Aorta (tissue), 5 donors: ENCODE measurements at regions not wholly inside any gene's neighbourhood (a gene's known extent, or its start where the extent isn't known, plus 50 kb on each side); places are given as distances from the start of the nearest gene placed in this dataset.

Source experiments
- ATAC-seq: fragments of 200-7000 bp; cut with Tn5 transposase; one replicate; pipeline ENCODE4 v1.9.1; 2022; ENCODE audit warnings: moderate library complexity; ENCODE audit not compliant: low FRiP score
- DNase-seq, 2 donors: peaks; one replicate each; pipeline ENCODE4 v3.0.0-alpha.2; 2020
- H3K27ac ChIP-seq, 2 donors: one replicate each; pipeline ENCODE4 v1.5.1; 2013; ENCODE audit warnings: low read length in 2 of 2, mild to moderate bottlenecking in 2 of 2, moderate library complexity in 2 of 2, control low read depth in 1 of 2, inconsistent platforms in 1 of 2, low read depth in 1 of 2
- H3K27me3 ChIP-seq, 2 donors: one replicate each; pipeline ENCODE4 v1.6.1; 2013; ENCODE audit warnings: control low read depth in 1 of 2, low read length in 1 of 2, mild to moderate bottlenecking in 1 of 2, moderate library complexity in 1 of 2; ENCODE audit not compliant: insufficient read depth in 2 of 2, control insufficient read depth in 1 of 2
- H3K36me3 ChIP-seq, 2 donors: one replicate each; pipeline ENCODE4 v1.6.1; 2013; ENCODE audit warnings: control low read depth in 1 of 2, low read length in 1 of 2, mild to moderate bottlenecking in 1 of 2; ENCODE audit not compliant: insufficient read depth in 2 of 2, control insufficient read depth in 1 of 2
- H3K4me1 ChIP-seq, 2 donors: one replicate each; pipeline ENCODE4 v1.6.1; 2013; ENCODE audit warnings: low read length in 2 of 2, control low read depth in 1 of 2, mild to moderate bottlenecking in 1 of 2, moderate library complexity in 1 of 2; ENCODE audit not compliant: insufficient read depth in 2 of 2, control insufficient read depth in 1 of 2
- H3K4me3 ChIP-seq, 2 donors: one replicate each; pipeline ENCODE4 v1.5.1; 2013; ENCODE audit warnings: low read length in 2 of 2, control low read depth in 1 of 2, mild to moderate bottlenecking in 1 of 2
- H3K9me3 ChIP-seq: one replicate; pipeline ENCODE4 v1.6.1; 2013; ENCODE audit warnings: mild to moderate bottlenecking, low read length; ENCODE audit not compliant: control insufficient read depth
- WGBS, 2 donors: extraction: QIAGEN DNeasy Blood & Tissue Kit; methylation state at CpG; one replicate each; pipeline ENCODE4 v1.1.7; 2013; 5-methylcytosine and 5-hydroxymethylcytosine counted together
- intact Hi-C, 2 donors: fragments of 100-400 bp; cut with DNase I; formaldehyde crosslinking; loops; one replicate each; pipeline versions ENCODE4 v1.14.2 to v1.15.0; 2022
- donor health status: healthy with polysubstance abuse.
- donor health status: Bipolar disorder and iron deficiency.
- donor health status: DM: no; HTN: no; CAD: no.
- donor health status: DM: no; HTN: no; CAD: no.
- donor health status: DM: yes; HTN: yes; CAD: no.

DNA sequence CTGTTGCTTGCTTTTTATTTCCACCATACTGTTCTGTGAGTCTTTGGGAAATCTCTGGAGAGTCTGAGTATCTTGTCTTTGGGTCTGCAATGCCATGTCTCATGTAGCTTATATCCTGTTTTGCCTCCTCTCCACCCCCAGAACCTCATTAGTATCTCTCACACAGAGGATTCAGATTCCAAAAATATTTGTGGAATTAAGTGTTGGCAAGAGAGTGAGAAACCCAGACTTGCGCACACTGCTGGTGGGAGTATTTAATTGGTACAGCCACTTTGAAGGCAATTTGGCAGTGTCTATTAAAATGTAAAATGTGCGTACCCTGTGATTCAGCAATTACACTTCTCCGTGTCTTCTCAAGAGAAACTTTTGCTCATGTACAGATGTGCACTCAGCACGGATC, 68.6 kb downstream of the ZNF621 start:
- DNase-seq (no peak), ATAC-seq (no peak)
- H3K27me3 ChIP-seq, result no peaks in the 10 kb centered on the region
- H3K9me3 ChIP-seq, result no peaks in the 10 kb centered on the region
- H3K27ac ChIP-seq, result no peak overlapping the region
- no peaks in the 10 kb centered on the region for H3K4me1 ChIP-seq
- H3K4me3 ChIP-seq, result no peak overlapping the region
- no peaks in the 10 kb centered on the region for H3K36me3 ChIP-seq
- 85 to 89% methylated on average over 4 of the region's 4 CpGs for WGBS, 2 donors
- intact Hi-C loops, result no loop called here

- H3K9me3 ChIP-seq, result no peaks in the 10 kb centered on the region
- no peaks in the 10 kb centered on the region for H3K4me1 ChIP-seq
- WGBS, 2 donors, result 95 to 97% methylated on average over 3 of the region's 3 CpGs
- no peak overlapping the region for H3K4me3 ChIP-seq
- ATAC-seq, result no peak
- no peak overlapping the region for H3K27ac ChIP-seq
- no peak for DNase-seq
- intact Hi-C loops, result no loop called here
- H3K36me3 ChIP-seq, result no peaks in the 10 kb centered on the region
- no peaks in the 10 kb centered on the region for H3K27me3 ChIP-seq
Observed at GRCh38 chr3:40597441-40597840, 72.7 kb downstream of the ZNF621 start.

GRCh38 chr3:40598338-40598737, 73.6 kb downstream of the ZNF621 start:
- H3K36me3 ChIP-seq, result no peaks in the 10 kb centered on the region
- intact Hi-C loops, result no loop called here
- DNase-seq, result no peak

GRCh38 chr3:40598962-40599361, 74.2 kb downstream of the ZNF621 start:
- H3K27ac ChIP-seq, result no peak overlapping the region
- H3K27me3 ChIP-seq, result no peaks in the 10 kb centered on the region
- H3K4me1 ChIP-seq, result no peaks in the 10 kb centered on the region
- 89 to 94% methylated on average over 3 of the region's 3 CpGs for WGBS, 2 donors
- no peaks in the 10 kb centered on the region for H3K36me3 ChIP-seq
- no peak for DNase-seq
- intact Hi-C loops, result no loop called here
- no peak for ATAC-seq
- H3K4me3 ChIP-seq, result no peak overlapping the region
- no peaks in the 10 kb centered on the region for H3K9me3 ChIP-seq

More at GRCh38 chr3:40598338-40598737, 73.6 kb downstream of the ZNF621 start:
- no peaks in the 10 kb centered on the region for H3K9me3 ChIP-seq
- no peak for ATAC-seq
- H3K27ac ChIP-seq, result no peak overlapping the region
- H3K4me3 ChIP-seq, result no peak overlapping the region
- no peaks in the 10 kb centered on the region for H3K4me1 ChIP-seq
- no peaks in the 10 kb centered on the region for H3K27me3 ChIP-seq

DNA sequence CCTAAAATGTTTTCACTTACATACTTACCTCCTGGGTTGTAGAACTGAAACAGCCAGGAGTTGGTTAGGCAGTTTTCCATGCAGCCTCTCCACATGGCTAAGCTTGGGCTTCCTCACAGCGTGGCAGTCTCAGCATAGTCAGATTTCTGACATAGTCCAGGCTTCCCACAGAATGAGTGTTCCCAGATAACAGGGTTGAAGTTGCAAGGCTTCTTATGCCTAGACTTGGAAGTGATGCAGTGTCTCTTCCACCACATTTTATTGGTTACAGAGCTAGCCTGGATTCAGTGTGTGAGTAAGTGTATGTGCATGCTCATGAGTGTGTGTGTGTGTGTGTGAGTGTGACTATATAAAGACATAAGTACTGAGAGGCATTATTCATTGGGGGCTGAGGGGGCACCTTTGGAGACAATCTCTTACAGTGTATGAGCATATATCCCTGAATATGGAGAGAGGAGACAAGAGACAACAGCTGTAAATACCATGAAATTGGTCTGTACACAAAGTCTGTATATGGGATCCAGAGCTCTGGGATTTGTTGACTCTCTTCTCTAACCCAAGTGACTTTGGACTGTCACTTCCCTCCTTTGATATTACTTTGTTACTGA, 78.1 kb downstream of the ZNF621 start:
- no peaks in the 10 kb centered on the region for H3K27me3 ChIP-seq
- H3K27ac ChIP-seq, result no peak overlapping the region
- 68 to 80% methylated on average over 1 of the region's 1 CpG for WGBS, 2 donors
- no peak overlapping the region for H3K4me3 ChIP-seq
- no peaks in the 10 kb centered on the region for H3K4me1 ChIP-seq
- intact Hi-C loops, result no loop called here
- ATAC-seq (no peak), DNase-seq (no peak)
- H3K36me3 ChIP-seq, result no peaks in the 10 kb centered on the region
- no peaks in the 10 kb centered on the region for H3K9me3 ChIP-seq

GRCh38 chr3:40605960-40606359, 81.2 kb downstream of the ZNF621 start:
- no peaks in the 10 kb centered on the region for H3K9me3 ChIP-seq
- no peak overlapping the region for H3K4me3 ChIP-seq
- H3K27me3 ChIP-seq, result no peaks in the 10 kb centered on the region
- intact Hi-C loops, result no loop called here
- no peak overlapping the region for H3K27ac ChIP-seq
- 65 to 77% methylated on average over 1 of the region's 1 CpG for WGBS, 2 donors
- H3K36me3 ChIP-seq, result no peaks in the 10 kb centered on the region
- DNase-seq (no peak), ATAC-seq (no peak)
- no peaks in the 10 kb centered on the region for H3K4me1 ChIP-seq

- 13 to 16% methylated on average over 2 of the region's 2 CpGs for WGBS, 2 donors
- no peak overlapping the region for H3K27ac ChIP-seq
- H3K4me1 ChIP-seq, result no peaks in the 10 kb centered on the region
- no peak overlapping the region for H3K4me3 ChIP-seq
- H3K9me3 ChIP-seq, result no peaks in the 10 kb centered on the region
- H3K27me3 ChIP-seq, result no peaks in the 10 kb centered on the region
- intact Hi-C loops, result no loop called here
- ATAC-seq, result no peak
- no peak for DNase-seq
- H3K36me3 ChIP-seq, result no peaks in the 10 kb centered on the region
Observed at GRCh38 chr3:40608091-40608490, 83.3 kb downstream of the ZNF621 start.

DNA sequence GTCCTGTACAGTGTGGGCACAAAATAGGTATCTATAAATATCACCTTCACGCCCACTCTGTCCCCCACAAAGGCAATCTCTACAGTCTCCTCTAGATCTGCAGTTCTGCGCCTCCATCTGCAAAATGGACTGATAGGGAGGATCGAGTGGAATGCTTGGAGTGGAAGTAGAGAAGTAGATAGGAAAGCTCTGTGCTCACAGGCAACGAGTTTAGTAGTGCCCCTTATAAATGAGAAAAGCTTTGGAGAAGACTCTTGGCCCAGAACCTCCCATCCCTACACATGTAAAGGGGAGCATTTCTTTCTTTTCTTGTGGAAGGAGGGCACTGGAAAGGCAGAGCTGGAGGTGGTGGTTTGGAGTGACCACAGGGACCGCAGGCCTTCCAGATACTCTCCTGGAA, 88.5 kb downstream of the ZNF621 start:
- DNase-seq (no peak), ATAC-seq (no peak)
- 90 to 92% methylated on average over 5 of the region's 5 CpGs for WGBS, 2 donors
- H3K27me3 ChIP-seq, result no peaks in the 10 kb centered on the region
- intact Hi-C loops, result no loop called here
- no peak overlapping the region for H3K4me3 ChIP-seq
- no peaks in the 10 kb centered on the region for H3K9me3 ChIP-seq
- no peaks in the 10 kb centered on the region for H3K4me1 ChIP-seq
- H3K36me3 ChIP-seq, result no peaks in the 10 kb centered on the region
- no peak overlapping the region for H3K27ac ChIP-seq

DNA sequence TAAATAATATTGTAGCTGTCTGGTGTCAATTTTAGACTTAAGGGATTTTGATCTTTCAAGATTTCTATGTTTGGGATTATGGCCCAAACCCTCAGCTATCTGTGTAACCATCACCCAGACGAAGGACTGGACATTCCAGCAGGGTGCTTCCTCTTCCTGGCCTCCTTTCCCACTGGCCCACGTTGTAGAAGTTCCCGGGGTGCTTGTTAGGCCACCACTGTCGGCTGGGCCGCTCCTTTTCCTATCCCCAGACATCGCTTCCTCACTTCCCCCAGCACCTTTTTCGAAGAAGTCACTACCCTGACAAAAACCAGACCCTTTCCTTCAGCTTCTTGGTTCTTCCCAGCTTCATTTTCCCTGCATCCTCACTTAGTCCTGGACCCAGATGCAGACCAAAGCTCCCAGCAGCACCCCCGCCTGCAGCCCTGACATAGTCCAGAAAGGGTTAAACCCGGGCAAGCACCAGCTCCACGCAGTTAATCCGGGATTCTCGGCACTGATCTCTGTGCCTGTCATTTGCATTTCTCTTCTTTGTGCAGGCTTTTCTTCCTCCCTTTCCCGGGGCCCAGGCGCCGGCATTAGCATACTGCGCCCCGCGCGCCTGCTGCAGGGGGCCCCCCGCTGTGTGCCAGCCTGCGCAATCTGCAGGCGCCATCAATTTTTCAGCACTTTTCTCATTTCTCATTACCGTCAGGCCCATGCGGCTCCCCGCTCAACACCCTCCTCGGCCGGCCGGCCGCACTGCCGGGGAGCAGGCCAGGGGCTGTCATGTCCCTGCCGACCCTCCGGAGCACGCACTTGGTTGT, 90.6 kb downstream of the ZNF621 start:
- Histone ChIP-seq H3K9me3 (no peaks in the 10 kb centered on the region), H3K36me3 (no peaks in the 10 kb centered on the region), H3K4me1 (no peaks in the 10 kb centered on the region), H3K4me3 (no peak overlapping the region), H3K27me3 (no peaks in the 10 kb centered on the region), H3K27ac (no peak overlapping the region)
- intact Hi-C loops, result no loop called here
- 19% methylated on average over 31 to 33 of the region's 33 CpGs for WGBS, 2 donors
- ATAC-seq (peak; percentile 44), DNase-seq (no peak)
